Neural crest cell (in vitro differentiated cells): ENCODE measurements at regions not wholly inside any gene's neighbourhood (a gene's known extent, or its start where the extent isn't known, plus 50 kb on each side); places are given as distances from the start of the nearest gene placed in this dataset.

Experiments used
- DNase-seq: peaks from one replicate; pipeline ENCODE4 v3.0.0; 2021; ENCODE audit warnings: low read depth, mixed read lengths, low spot score
- H3K27ac Mint-ChIP-seq: one replicate; pipeline ENCODE4 v1.8.0; 2021; ENCODE audit warnings: mild to moderate bottlenecking, mixed read lengths; ENCODE audit not compliant: unreplicated experiment
- H3K27me3 Mint-ChIP-seq: 2 replicates; pipeline ENCODE4 v1.8.0; 2021; ENCODE audit warnings: low read depth, mild to moderate bottlenecking, mixed read lengths
- H3K36me3 Mint-ChIP-seq: 2 replicates; pipeline ENCODE4 v1.8.0; 2021; ENCODE audit warnings: low read depth, mild to moderate bottlenecking, mixed read lengths
- H3K4me1 Mint-ChIP-seq: 2 replicates; pipeline ENCODE4 v1.8.0; 2021; ENCODE audit warnings: mixed read lengths
- H3K4me3 Mint-ChIP-seq: one replicate; pipeline ENCODE4 v1.8.0; 2021; ENCODE audit warnings: mild to moderate bottlenecking, mixed read lengths
- H3K9me3 Mint-ChIP-seq: 2 replicates; pipeline ENCODE4 v1.8.0; 2021; ENCODE audit warnings: mixed read lengths
- TF ChIP-seq, protein P1 (sequence below): fragments of 200-600 bp; sonication (generic); conservative IDR thresholded peaks from 2 replicates; pipeline ENCODE4 v1.5.0; 2021; ENCODE audit warnings: antibody characterized with exemption, mild to moderate bottlenecking

DNA sequence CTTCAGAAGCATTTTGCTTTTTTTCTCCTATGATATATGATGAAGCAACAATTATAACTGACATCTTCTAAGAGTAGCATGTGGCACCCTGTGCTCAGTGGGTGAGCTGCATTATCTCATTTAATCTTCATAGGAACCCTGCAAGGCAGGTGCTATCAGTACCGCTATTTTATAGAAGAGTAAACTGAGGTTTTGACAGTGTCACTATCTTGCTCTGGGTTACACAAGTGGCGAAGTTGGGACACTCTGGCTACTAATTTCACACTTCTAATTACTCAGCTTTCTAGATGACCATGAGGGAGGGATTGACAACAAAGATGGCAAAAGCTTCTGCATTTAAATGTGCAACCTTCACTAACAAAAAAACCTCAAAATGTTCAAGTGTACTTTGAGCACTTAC lies 76.9 kb upstream of the CAMK2D start:
- H3K36me3 Mint-ChIP-seq, result no peaks in the 10 kb centered on the region
- H3K27ac Mint-ChIP-seq, result no peak overlapping the region
- H3K4me3 Mint-ChIP-seq, result no peak overlapping the region
- no peaks in the 10 kb centered on the region for H3K27me3 Mint-ChIP-seq
- TF ChIP-seq, protein P1, sequence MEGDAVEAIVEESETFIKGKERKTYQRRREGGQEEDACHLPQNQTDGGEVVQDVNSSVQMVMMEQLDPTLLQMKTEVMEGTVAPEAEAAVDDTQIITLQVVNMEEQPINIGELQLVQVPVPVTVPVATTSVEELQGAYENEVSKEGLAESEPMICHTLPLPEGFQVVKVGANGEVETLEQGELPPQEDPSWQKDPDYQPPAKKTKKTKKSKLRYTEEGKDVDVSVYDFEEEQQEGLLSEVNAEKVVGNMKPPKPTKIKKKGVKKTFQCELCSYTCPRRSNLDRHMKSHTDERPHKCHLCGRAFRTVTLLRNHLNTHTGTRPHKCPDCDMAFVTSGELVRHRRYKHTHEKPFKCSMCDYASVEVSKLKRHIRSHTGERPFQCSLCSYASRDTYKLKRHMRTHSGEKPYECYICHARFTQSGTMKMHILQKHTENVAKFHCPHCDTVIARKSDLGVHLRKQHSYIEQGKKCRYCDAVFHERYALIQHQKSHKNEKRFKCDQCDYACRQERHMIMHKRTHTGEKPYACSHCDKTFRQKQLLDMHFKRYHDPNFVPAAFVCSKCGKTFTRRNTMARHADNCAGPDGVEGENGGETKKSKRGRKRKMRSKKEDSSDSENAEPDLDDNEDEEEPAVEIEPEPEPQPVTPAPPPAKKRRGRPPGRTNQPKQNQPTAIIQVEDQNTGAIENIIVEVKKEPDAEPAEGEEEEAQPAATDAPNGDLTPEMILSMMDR, result no peak
- H3K9me3 Mint-ChIP-seq, result no peaks in the 10 kb centered on the region
- no peaks in the 10 kb centered on the region for H3K4me1 Mint-ChIP-seq
- no peak for DNase-seq

DNA sequence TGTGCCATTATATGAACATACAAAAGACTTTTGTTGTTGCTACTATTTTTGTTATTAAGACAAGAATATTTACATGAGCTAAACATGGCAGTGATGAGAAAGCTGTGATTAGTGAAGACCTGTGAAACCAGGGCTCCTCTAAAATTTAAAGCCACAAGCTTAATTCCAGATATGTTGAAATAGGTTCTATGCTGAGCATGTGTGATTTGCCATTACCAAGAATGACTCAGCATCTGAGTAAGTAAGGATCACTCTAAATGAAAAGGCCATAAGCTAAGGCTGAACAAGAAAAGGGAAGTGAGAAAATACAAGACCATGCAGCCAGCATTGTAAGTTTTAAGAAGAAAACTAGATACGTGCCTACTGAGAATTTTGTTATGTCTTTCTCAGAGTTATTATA lies 75.9 kb upstream of the CAMK2D start:
- TF ChIP-seq, protein P1, result no peak
- Mint-ChIP-seq H3K27me3 (no peaks in the 10 kb centered on the region), H3K4me3 (no peak overlapping the region), H3K9me3 (no peaks in the 10 kb centered on the region), H3K36me3 (no peaks in the 10 kb centered on the region), H3K27ac (no peak overlapping the region), H3K4me1 (no peaks in the 10 kb centered on the region)
- DNase-seq, result no peak

DNA sequence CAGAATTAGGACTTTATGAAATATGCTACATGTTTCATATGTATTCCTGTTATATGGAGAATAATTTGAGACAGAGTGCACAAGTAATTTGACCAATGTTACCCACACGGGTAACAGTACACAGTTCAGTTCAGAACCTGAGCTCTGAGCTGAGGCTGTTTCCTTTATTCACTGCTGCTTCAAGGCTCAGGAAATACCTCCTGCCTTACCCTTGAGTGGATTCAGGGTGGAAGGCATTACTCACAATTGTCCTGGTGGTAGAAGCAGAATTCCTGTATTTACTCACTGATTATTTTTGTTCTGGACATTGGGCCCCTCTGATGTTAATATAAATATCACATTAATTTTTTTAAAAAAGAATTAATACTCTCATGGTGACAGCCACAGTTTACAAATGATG lies 73.5 kb upstream of the CAMK2D start:
- Mint-ChIP-seq H3K27me3 (no peaks in the 10 kb centered on the region), H3K36me3 (no peaks in the 10 kb centered on the region), H3K4me3 (no peak overlapping the region), H3K27ac (no peak overlapping the region), H3K9me3 (no peaks in the 10 kb centered on the region), H3K4me1 (peaks cover 4% of the 10 kb centered on the region)
- no peak for DNase-seq
- TF ChIP-seq, protein P1, result no peak

DNA sequence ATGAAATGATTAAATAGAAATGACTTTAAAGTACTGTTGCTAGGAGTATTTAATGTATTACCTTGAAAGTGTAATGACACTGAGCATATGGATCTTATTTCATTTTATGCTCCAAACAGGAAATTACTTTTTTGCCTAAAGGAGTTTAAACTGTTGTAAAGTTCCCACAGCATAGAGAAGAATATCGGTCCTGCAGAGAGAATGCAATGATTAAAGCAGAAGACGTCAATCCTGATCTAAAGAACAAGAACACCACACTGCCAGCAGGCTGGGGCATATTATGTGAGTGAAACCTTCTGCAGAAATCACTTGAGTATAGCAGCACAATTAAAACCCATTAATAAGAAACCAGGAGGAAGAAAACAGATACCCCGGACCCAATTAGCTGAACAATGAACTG lies 72.8 kb upstream of the CAMK2D start:
- Mint-ChIP-seq H3K27ac (no peak overlapping the region), H3K36me3 (no peaks in the 10 kb centered on the region), H3K9me3 (no peaks in the 10 kb centered on the region), H3K4me3 (no peak overlapping the region), H3K27me3 (no peaks in the 10 kb centered on the region), H3K4me1 (peaks cover 4% of the 10 kb centered on the region)
- TF ChIP-seq, protein P1, result no peak
- no peak for DNase-seq

DNA sequence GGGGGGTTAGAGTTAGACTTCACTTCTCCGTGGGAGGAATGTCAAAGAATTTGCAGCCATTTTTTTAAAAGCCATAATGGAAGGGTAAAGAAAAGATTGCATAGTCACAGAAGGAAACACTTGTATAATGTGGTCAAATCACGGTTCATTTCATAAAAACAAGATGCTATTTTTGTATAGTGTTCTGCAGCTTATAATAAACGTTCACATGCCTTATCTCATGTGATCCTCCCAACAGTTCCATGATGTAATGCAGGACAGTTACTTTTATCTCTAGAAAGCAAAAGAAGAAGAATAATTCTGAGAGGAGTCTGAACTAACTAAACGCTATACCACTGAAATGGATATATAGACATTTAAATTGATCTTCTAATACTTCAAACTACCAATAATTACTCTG lies 71.3 kb upstream of the CAMK2D start:
- Mint-ChIP-seq H3K27me3 (no peaks in the 10 kb centered on the region), H3K4me3 (no peak overlapping the region), H3K36me3 (no peaks in the 10 kb centered on the region), H3K9me3 (no peaks in the 10 kb centered on the region), H3K27ac (no peak overlapping the region), H3K4me1 (peaks cover 4% of the 10 kb centered on the region)
- DNase-seq, result no peak
- TF ChIP-seq, protein P1, result no peak

DNA sequence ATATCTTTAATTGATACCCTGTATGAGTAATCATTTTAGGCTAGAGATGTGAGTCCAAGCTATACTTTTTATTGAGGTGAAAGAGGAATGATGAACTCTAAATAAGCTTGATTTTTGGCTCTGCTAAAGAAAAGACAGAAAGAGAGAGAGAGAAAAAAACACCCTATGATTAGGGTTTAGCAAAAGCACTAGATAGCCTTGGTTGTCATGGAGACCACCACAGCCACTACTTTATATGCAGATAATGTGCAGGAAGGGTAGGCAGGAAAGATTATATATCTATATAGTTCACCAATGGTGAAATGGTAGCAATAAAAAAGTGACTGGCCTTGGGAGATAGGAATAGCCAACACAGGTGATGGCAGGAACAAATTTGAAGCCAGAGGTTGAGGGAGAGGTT lies 69.9 kb upstream of the CAMK2D start:
- Mint-ChIP-seq H3K4me1 (peaks cover 4% of the 10 kb centered on the region), H3K36me3 (no peaks in the 10 kb centered on the region), H3K9me3 (no peaks in the 10 kb centered on the region), H3K27ac (no peak overlapping the region), H3K4me3 (no peak overlapping the region), H3K27me3 (no peaks in the 10 kb centered on the region)
- DNase-seq, result no peak
- TF ChIP-seq, protein P1, result no peak
